ENCODE measurements at regions not wholly inside any gene's neighbourhood (a gene's known extent, or its start where the extent isn't known, plus 50 kb on each side); places are given as distances from the start of the nearest gene placed in this dataset.
A peak's percentile ranks its signal among the peaks of the same experiment; 100 is the strongest.

DNA sequence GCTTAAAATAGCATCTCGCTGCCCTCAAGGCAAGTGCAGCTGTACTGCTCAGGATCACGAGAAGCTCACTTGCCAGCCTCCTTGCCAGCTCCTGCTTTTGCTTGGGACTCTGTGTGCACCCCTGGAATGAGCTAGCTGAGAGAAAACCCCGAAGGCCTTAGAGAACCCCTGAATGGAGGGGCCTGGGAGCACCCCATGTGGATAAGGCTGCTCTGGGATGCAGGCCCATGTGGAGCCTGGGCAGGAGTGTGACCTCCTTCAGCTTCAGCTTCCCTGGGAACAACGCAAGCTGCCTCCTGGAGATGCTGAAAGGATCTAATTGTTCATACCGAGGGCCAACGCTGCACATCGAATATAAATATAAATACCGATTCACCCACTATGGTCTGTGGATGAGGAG, 109.2 kb downstream of the HSPH1 start:
- TF ChIP-seq, protein P1, sequence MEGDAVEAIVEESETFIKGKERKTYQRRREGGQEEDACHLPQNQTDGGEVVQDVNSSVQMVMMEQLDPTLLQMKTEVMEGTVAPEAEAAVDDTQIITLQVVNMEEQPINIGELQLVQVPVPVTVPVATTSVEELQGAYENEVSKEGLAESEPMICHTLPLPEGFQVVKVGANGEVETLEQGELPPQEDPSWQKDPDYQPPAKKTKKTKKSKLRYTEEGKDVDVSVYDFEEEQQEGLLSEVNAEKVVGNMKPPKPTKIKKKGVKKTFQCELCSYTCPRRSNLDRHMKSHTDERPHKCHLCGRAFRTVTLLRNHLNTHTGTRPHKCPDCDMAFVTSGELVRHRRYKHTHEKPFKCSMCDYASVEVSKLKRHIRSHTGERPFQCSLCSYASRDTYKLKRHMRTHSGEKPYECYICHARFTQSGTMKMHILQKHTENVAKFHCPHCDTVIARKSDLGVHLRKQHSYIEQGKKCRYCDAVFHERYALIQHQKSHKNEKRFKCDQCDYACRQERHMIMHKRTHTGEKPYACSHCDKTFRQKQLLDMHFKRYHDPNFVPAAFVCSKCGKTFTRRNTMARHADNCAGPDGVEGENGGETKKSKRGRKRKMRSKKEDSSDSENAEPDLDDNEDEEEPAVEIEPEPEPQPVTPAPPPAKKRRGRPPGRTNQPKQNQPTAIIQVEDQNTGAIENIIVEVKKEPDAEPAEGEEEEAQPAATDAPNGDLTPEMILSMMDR (IDR thresholded peaks at IDR 0.05) = no peak
- TF ChIP-seq EP300 (IDR thresholded peaks at IDR 0.05) (no peak), POLR2A (IDR thresholded peaks at IDR 0.05) (no peak), POLR2AphosphoS5 (IDR thresholded peaks at IDR 0.05) (no peak)
- H3K36me3 ChIP-seq = no peaks in the 10 kb centered on the region
- no peaks in the 10 kb centered on the region for H3K9me3 ChIP-seq
- no peak overlapping the region for H3K27ac ChIP-seq
- H3K27me3 ChIP-seq = no peaks in the 10 kb centered on the region
- no peak overlapping the region for H3K4me3 ChIP-seq
- peaks cover 0 to under 1% (median under 1%) of the 10 kb centered on the region in 4 donors for H3K4me1 ChIP-seq
- no peak for DNase-seq
- WGBS, 2 donors = 92 to 93% methylated on average over 8 of the region's 8 CpGs
- intact Hi-C loops (cut with DNase I) = no loop called here

DNA sequence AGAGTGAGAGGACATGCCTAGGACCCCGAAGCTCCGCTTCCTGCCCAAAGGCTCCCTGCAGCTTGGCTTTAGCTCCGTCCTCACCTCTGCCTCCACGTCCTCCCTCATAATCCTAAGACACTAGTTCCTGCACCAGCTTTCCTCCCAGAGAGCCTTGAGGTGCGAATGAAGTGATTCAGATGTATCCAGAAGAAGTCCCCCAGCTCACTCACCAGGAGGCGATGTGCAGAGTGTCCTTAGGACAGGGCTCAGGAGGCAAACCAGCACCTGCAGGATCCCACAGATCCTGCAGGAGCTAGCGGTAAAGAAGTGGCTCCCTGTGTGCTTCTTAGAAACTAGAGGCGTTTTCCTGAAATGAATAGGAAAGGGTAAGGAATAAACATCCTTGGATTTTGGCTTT, 109.7 kb downstream of the HSPH1 start:
- H3K36me3 ChIP-seq = no peaks in the 10 kb centered on the region
- TF ChIP-seq POLR2A (IDR thresholded peaks at IDR 0.05) = no peak
- no peak for TF ChIP-seq POLR2AphosphoS5 (IDR thresholded peaks at IDR 0.05)
- no peaks in the 10 kb centered on the region for H3K27me3 ChIP-seq
- peaks cover 0 to 5% (median 4%) of the 10 kb centered on the region in 4 donors for H3K4me1 ChIP-seq
- no peak overlapping the region for H3K4me3 ChIP-seq
- DNase-seq = no peak
- no peaks in the 10 kb centered on the region for H3K9me3 ChIP-seq
- no peak overlapping the region for H3K27ac ChIP-seq
- 87 to 90% methylated on average over 8 of the region's 8 CpGs for WGBS, 2 donors
- intact Hi-C loops (cut with DNase I) = no loop called here

DNA sequence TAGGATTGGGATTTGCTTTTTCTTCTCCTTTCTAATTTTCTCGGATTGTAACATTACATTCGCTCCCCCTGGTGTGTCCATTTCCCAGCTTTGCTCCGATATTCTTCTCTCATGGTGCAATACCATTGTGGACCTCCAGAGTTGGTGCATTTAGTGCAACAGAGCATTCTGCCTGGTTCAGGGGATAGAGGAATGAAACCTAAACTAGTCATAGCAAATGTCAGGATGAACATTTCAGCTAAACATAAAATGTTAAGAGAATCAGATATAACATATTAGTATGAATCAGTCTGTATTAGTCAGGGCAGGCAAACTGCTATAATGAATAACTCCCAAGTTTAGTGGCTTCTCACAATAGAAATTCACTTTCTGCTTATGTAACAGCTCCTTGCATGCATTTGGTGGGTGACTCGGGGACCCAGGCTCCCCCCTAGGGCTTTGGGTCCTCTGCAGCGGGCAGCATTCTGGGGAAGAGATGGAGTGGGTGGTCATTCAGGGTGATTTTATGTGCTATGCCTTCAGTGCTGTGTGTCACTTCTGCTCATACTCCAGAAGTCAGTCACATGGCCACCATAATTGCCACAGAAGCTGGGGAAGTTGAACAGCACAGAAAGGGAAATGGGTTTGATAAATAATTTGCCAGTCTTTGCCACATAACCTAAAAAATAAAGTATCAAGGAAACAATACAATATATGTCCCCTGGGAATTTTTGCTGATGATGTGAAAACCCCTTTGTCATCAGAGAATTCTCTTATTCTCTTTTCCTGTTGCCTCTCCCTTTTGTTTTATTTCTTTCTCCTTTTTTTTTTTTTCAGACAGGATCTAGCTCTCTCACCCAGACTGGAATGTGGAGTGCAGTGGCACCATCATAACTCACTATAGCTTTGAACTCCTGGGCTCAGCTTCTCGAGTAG, 111.0 kb downstream of the HSPH1 start:
- no peaks in the 10 kb centered on the region for H3K9me3 ChIP-seq
- DNase-seq = no peak
- H3K36me3 ChIP-seq = no peaks in the 10 kb centered on the region
- no peak overlapping the region for H3K27ac ChIP-seq
- no peak overlapping the region for H3K4me3 ChIP-seq
- H3K27me3 ChIP-seq = no peaks in the 10 kb centered on the region
- TF ChIP-seq, protein P1 (IDR thresholded peaks at IDR 0.05) = peak in 1 of 4 experiments; percentile 29
- TF ChIP-seq POLR2A (IDR thresholded peaks at IDR 0.05) (no peak), EP300 (IDR thresholded peaks at IDR 0.05) (no peak), POLR2AphosphoS5 (IDR thresholded peaks at IDR 0.05) (no peak)
- 71 to 88% methylated on average over 6 of the region's 6 CpGs for WGBS, 2 donors
- intact Hi-C loops (cut with DNase I) = no loop called here
- peaks cover 0 to 18% (median 17%) of the 10 kb centered on the region in 4 donors for H3K4me1 ChIP-seq

DNA sequence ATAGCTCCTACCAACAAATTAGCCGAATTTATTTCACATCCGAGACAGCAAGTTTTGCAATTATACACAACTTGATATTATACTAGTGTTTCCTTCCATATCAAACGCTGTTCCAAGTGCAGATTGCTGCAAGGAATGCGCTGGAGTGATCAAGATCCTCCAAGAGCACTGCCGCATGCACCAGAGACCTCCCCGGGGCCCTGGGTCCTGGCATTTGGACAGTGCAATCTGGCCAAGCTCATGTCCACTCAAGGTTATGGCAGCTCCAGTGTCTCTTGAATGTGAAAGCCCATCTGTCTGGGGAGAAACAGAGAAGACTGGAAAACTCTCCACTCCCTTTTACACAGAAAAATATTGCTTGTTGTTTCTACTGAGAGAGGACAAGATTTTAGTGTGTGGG, 111.9 kb downstream of the HSPH1 start:
- intact Hi-C loops (cut with DNase I) = loop anchor here (5.0 to 10.0 kb wide), 3 partner anchors 183 to 918 kb away; partner anchors contain the start of gene HMGB1
- TF ChIP-seq POLR2AphosphoS5 (IDR thresholded peaks at IDR 0.05) (no peak), POLR2A (IDR thresholded peaks at IDR 0.05) (no peak), EP300 (IDR thresholded peaks at IDR 0.05) (no peak)
- TF ChIP-seq, protein P1 (IDR thresholded peaks at IDR 0.05) = no peak
- Histone ChIP-seq H3K4me3 (no peak overlapping the region), H3K27me3 (no peaks in the 10 kb centered on the region), H3K27ac (no peak overlapping the region), H3K9me3 (no peaks in the 10 kb centered on the region), H3K4me1 (peaks cover 0 to 24% (median 21%) of the 10 kb centered on the region in 4 donors), H3K36me3 (no peaks in the 10 kb centered on the region)
- DNase-seq = no peak
- 76 to 77% methylated on average over 6 of the region's 6 CpGs for WGBS, 2 donors

GRCh38 chr13:31049083-31049482, 112.6 kb downstream of the HSPH1 start:
- Histone ChIP-seq H3K27me3 (no peaks in the 10 kb centered on the region), H3K4me1 (peaks cover 0 to 25% (median 21%) of the 10 kb centered on the region in 4 donors), H3K27ac (no peak overlapping the region), H3K36me3 (no peaks in the 10 kb centered on the region), H3K9me3 (no peaks in the 10 kb centered on the region), H3K4me3 (no peak overlapping the region)
- no peak for DNase-seq
- WGBS, 2 donors = 89 to 92% methylated on average over 4 of the region's 4 CpGs
- intact Hi-C loops (cut with DNase I) = loop anchor here (5.0 to 10.0 kb wide), 3 partner anchors 182 to 917 kb away; partner anchors contain the start of gene HMGB1
- no peak for TF ChIP-seq EP300 (IDR thresholded peaks at IDR 0.05)
- TF ChIP-seq POLR2AphosphoS5 (IDR thresholded peaks at IDR 0.05) = no peak
- TF ChIP-seq, protein P1 (IDR thresholded peaks at IDR 0.05) = no peak
- TF ChIP-seq POLR2A (IDR thresholded peaks at IDR 0.05) = no peak
